Progenitor cell of endocrine pancreas (in vitro differentiated cells): ENCODE measurements at regions not wholly inside any gene's neighbourhood (a gene's known extent, or its start where the extent isn't known, plus 50 kb on each side); places are given as distances from the start of the nearest gene placed in this dataset.

Source experiments
- DNase-seq: peaks from one replicate; pipeline ENCODE4 v3.0.0; 2021; ENCODE audit warnings: low spot score; ENCODE audit not compliant: unreplicated experiment
- H3K27ac Mint-ChIP-seq: 2 replicates; pipeline ENCODE4 v1.8.0; 2021; ENCODE audit warnings: mild to moderate bottlenecking, moderate library complexity, mixed read lengths
- H3K27me3 Mint-ChIP-seq: 2 replicates; pipeline ENCODE4 v1.8.0; 2021; ENCODE audit warnings: mixed read lengths
- H3K36me3 Mint-ChIP-seq: 2 replicates; pipeline ENCODE4 v1.8.0; 2022; ENCODE audit warnings: mixed read lengths; ENCODE audit not compliant: insufficient read depth
- H3K4me1 Mint-ChIP-seq: 2 replicates; pipeline ENCODE4 v1.8.0; 2021; ENCODE audit warnings: low read depth, mixed read lengths
- H3K4me3 Mint-ChIP-seq: 2 replicates; pipeline ENCODE4 v1.8.0; 2021; ENCODE audit warnings: low read depth, mild to moderate bottlenecking, moderate library complexity, mixed read lengths
- H3K9me3 Mint-ChIP-seq: 2 replicates; pipeline ENCODE4 v1.8.0; 2021; ENCODE audit warnings: low read depth, mixed read lengths
- TF ChIP-seq, protein P1 (sequence below): fragments of 200-600 bp; sonication (generic); IDR thresholded peaks from one replicate; pipeline ENCODE4 v1.5.0; 2021; ENCODE audit warnings: antibody characterized with exemption, mild to moderate bottlenecking; ENCODE audit not compliant: unreplicated experiment

DNA sequence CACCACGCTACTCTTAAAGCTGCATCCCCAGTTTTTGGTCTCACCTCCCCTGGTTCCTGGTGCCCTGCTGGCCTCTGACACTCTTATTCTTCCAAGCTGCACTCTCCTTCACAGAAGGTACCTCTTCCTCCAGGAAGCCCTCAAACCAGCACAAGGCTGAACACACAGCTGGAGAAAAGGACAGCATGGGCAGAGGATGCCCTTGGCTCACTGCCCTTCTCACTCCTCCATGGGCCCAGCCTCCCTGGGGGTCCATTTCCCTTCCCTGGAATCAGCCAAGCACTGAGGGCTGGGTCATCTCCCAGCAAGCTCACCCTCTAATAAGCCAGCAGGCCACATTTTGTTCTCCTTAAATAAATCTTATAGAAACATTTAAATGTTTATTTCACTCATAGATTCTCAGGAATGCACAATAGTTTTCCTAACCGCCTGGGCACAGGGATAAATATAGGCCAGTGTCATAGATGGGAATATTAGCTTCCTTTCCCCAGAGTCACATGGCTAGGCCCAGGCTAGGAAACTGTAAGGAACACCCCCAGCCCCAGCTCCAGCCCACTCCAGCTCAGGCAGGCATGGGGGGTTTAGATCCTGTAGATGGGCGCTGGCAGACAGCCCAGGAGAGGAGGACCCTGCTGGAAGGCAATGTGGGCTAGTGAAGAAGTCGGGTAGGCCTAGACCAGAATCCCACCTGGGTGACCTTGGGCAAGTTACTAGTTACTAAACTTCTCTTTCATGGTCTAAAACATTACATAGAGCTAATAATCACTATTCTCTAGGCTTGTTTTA is 51.5 kb downstream of the IRAG1 start:
- no peak for DNase-seq
- TF ChIP-seq, protein P1, sequence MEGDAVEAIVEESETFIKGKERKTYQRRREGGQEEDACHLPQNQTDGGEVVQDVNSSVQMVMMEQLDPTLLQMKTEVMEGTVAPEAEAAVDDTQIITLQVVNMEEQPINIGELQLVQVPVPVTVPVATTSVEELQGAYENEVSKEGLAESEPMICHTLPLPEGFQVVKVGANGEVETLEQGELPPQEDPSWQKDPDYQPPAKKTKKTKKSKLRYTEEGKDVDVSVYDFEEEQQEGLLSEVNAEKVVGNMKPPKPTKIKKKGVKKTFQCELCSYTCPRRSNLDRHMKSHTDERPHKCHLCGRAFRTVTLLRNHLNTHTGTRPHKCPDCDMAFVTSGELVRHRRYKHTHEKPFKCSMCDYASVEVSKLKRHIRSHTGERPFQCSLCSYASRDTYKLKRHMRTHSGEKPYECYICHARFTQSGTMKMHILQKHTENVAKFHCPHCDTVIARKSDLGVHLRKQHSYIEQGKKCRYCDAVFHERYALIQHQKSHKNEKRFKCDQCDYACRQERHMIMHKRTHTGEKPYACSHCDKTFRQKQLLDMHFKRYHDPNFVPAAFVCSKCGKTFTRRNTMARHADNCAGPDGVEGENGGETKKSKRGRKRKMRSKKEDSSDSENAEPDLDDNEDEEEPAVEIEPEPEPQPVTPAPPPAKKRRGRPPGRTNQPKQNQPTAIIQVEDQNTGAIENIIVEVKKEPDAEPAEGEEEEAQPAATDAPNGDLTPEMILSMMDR, result no peak
- Mint-ChIP-seq H3K4me3 (no peak overlapping the region), H3K27ac (no peak overlapping the region), H3K27me3 (no peaks in the 10 kb centered on the region), H3K4me1 (no peaks in the 10 kb centered on the region), H3K9me3 (no peaks in the 10 kb centered on the region), H3K36me3 (no peaks in the 10 kb centered on the region)

DNA sequence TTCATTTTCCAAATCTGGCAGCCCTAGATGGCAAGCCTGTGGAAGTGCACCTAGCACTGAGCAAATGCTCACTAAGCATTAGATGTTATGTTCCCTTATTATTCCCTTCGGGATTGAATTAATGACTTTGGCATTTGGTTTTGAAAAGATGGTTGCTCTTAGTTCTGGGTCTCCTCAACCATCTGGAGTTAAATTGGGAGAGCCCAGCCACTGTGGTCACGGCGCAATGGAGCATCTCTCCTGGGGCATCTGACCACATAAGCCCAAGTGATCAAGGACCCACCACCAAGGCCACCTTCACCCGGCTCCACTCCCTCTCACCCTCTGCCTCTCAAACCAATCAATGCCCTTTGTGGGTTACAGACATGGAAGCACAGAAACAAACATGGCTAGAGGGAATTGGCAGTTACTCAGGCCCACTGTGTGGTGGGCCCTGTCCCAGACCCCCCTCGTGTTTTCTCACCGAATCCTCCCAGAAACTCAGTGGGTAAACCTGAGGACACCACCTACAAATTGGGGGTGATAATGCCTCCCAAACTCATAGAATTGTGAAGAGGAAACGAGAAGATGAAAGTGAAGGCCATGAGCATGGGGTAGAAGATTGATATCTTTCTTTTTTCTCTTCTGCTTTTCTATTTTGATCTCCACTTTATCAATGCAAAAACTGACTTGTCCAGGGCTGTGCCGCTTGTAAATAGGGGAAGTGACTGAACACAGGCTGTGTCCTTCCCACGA is 52.2 kb downstream of the IRAG1 start:
- Mint-ChIP-seq H3K4me3 (no peak overlapping the region), H3K27ac (no peak overlapping the region), H3K36me3 (no peaks in the 10 kb centered on the region), H3K9me3 (no peaks in the 10 kb centered on the region), H3K27me3 (no peaks in the 10 kb centered on the region), H3K4me1 (no peaks in the 10 kb centered on the region)
- TF ChIP-seq, protein P1, result no peak
- no peak for DNase-seq

DNA sequence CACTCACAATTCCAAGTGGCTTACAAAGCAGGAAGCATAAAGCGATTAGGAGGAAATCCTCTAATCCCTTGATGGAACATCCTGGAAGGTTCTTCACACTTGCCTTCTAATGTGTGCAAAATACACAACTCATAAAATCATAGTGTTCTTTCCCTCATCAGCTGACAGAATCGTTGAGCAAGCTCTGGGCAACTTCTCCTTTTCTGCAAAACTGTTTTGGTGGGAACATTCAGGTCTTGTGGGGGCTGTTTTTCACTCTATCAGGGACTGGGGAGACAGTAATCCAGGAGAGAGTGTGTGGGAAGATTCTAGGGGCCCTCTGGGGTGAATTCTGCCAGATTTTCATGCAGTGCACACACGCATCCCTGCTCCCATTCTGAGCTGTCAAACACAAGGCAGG is 53.2 kb downstream of the IRAG1 start:
- DNase-seq, result no peak
- Mint-ChIP-seq H3K4me1 (no peaks in the 10 kb centered on the region), H3K9me3 (no peaks in the 10 kb centered on the region), H3K27ac (no peak overlapping the region), H3K27me3 (no peaks in the 10 kb centered on the region), H3K4me3 (no peak overlapping the region), H3K36me3 (no peaks in the 10 kb centered on the region)
- TF ChIP-seq, protein P1, result no peak

- Mint-ChIP-seq H3K4me3 (no peak overlapping the region), H3K36me3 (no peaks in the 10 kb centered on the region)
These were observed 54.2 kb downstream of the IRAG1 start for GRCh38 chr11:10639350-10639749.

GRCh38 chr11:10638316-10638925 is 55.1 kb downstream of the IRAG1 start:
- TF ChIP-seq, protein P1, result no peak
- Mint-ChIP-seq H3K4me1 (peaks cover 1% of the 10 kb centered on the region), H3K9me3 (no peaks in the 10 kb centered on the region), H3K27ac (no peak overlapping the region), H3K27me3 (no peaks in the 10 kb centered on the region), H3K36me3 (no peaks in the 10 kb centered on the region), H3K4me3 (no peak overlapping the region)
- DNase-seq, result no peak

More at GRCh38 chr11:10639350-10639749, 54.2 kb downstream of the IRAG1 start:
- H3K27ac Mint-ChIP-seq, result no peak overlapping the region
- no peak for DNase-seq
- H3K4me1 Mint-ChIP-seq, result no peaks in the 10 kb centered on the region
- H3K27me3 Mint-ChIP-seq, result no peaks in the 10 kb centered on the region
- TF ChIP-seq, protein P1, result no peak
- no peaks in the 10 kb centered on the region for H3K9me3 Mint-ChIP-seq
